IMR-90 (cell line): ENCODE measurements at regions not wholly inside any gene's neighbourhood (a gene's known extent, or its start where the extent isn't known, plus 50 kb on each side); places are given as distances from the start of the nearest gene placed in this dataset.
A peak's percentile ranks its signal among the peaks of the same experiment; 100 is the strongest.

Experiments used
- ATAC-seq: fragments of 200-7000 bp; cut with Tn5 transposase; 2 replicates; pipeline ENCODE4 v1.9.1; 2020; ENCODE audit warnings: low read depth, mild to moderate bottlenecking, moderate library complexity
- BruUV-seq: library from RNA; stranded (reverse); fragments of 400-500 nt; replicated peaks from 2 replicates; lab custom pipeline; 2021; lab: Mats Ljungman, UMichigan
- CTCF ChIA-PET: fragments of 300-600 bp; formaldehyde crosslinking; extraction: SDS; loops from one replicate; lab custom pipeline; 2021; ENCODE audit warnings: antibody characterized with exemption; lab: Yijun Ruan, JAX
- POLR2A ChIA-PET: fragments of 300-600 bp; sonication (Branson Sonifier 250); formaldehyde crosslinking; loops from one replicate; lab custom pipeline; 2022; ENCODE audit warnings: antibody characterized with exemption; ENCODE audit not compliant: unreplicated experiment; lab: Charles Lee
- DNase-seq: peaks from one replicate; pipeline ENCODE4 v3.0.0; 2013
- H2AFZ ChIP-seq: replicated peaks from 2 replicates; pipeline ENCODE3; 2013; ENCODE audit warnings: low read length, mild to moderate bottlenecking; ENCODE audit not compliant: poor library complexity
- H2AK5ac ChIP-seq: 2 replicates; pipeline ENCODE4 v1.6.1; 2013; ENCODE audit warnings: low read depth, low read length, inconsistent platforms
- H2AK9ac ChIP-seq: replicated peaks from 2 replicates; pipeline ENCODE3; 2013; ENCODE audit warnings: mild to moderate bottlenecking, low read depth, low read length, moderate library complexity; ENCODE audit not compliant: poor library complexity
- H2BK120ac ChIP-seq: 2 replicates; pipeline ENCODE4 v1.6.1; 2013; ENCODE audit warnings: low read depth, low read length, inconsistent platforms
- H2BK15ac ChIP-seq: 3 replicates; pipeline ENCODE4 v1.6.1; 2013; ENCODE audit warnings: low read depth, low read length, inconsistent platforms
- H2BK20ac ChIP-seq: 2 replicates; pipeline ENCODE4 v1.6.1; 2013; ENCODE audit warnings: low read depth, mild to moderate bottlenecking, inconsistent platforms, low read length, moderate library complexity
- H2BK5ac ChIP-seq: 2 replicates; pipeline ENCODE4 v1.6.1; 2013; ENCODE audit warnings: mild to moderate bottlenecking, low read depth, low read length, inconsistent platforms; ENCODE audit not compliant: poor library complexity, severe bottlenecking
- H3K14ac ChIP-seq: replicated peaks from 2 replicates; pipeline ENCODE4 v1.6.1; 2013; ENCODE audit warnings: low read depth, low read length, inconsistent platforms
- H3K18ac ChIP-seq: 2 replicates; pipeline ENCODE4 v1.6.1; 2013; ENCODE audit warnings: low read depth, low read length, control low read depth
- H3K23ac ChIP-seq: 2 replicates; pipeline ENCODE4 v1.6.1; 2013; ENCODE audit warnings: low read depth, low read length, inconsistent platforms
- H3K27ac ChIP-seq: 2 replicates; pipeline ENCODE4 v1.5.1; 2013; ENCODE audit warnings: mild to moderate bottlenecking, control low read depth, low read length; ENCODE audit not compliant: insufficient read depth
- H3K27me3 ChIP-seq: 2 replicates; pipeline ENCODE4 v1.6.1; 2013; ENCODE audit warnings: low read length; ENCODE audit not compliant: control insufficient read depth, insufficient read depth
- H3K36me3 ChIP-seq: 2 replicates; pipeline ENCODE4 v1.6.1; 2013; ENCODE audit warnings: low read length, mixed read lengths; ENCODE audit not compliant: control insufficient read depth, insufficient read depth
- H3K4ac ChIP-seq: 2 replicates; pipeline ENCODE4 v1.6.1; 2013; ENCODE audit warnings: low read depth, low read length, inconsistent platforms
- H3K4me1 ChIP-seq: 2 replicates; pipeline ENCODE4 v1.6.1; 2013; ENCODE audit warnings: low read length, mixed read lengths; ENCODE audit not compliant: control insufficient read depth, insufficient read depth
- H3K4me2 ChIP-seq: 2 replicates; pipeline ENCODE4 v1.6.1; 2013; ENCODE audit warnings: low read depth, mild to moderate bottlenecking, control low read depth, low read length, moderate library complexity
- H3K4me3 ChIP-seq: 2 replicates; pipeline ENCODE4 v1.5.1; 2013; ENCODE audit warnings: low read depth, mild to moderate bottlenecking, control low read depth, low read length, moderate library complexity; ENCODE audit not compliant: insufficient read depth
- H3K56ac ChIP-seq: 2 replicates; pipeline ENCODE4 v1.6.1; 2013; ENCODE audit warnings: low read length, inconsistent platforms; ENCODE audit not compliant: insufficient read depth; ENCODE audit errors: extremely low read depth
- H3K79me1 ChIP-seq, 2 experiments: 2 replicates each; pipeline ENCODE4 v1.6.1; 2013; ENCODE audit warnings: low read length in 2 of 2, inconsistent platforms in 1 of 2, low read depth in 1 of 2
- H3K9ac ChIP-seq: 2 replicates; pipeline ENCODE4 v1.6.1; 2013; ENCODE audit warnings: low read depth, low read length, control low read depth
- H3K9me1 ChIP-seq: 2 replicates; pipeline ENCODE4 v1.6.1; 2013; ENCODE audit warnings: low read length, inconsistent platforms; ENCODE audit not compliant: insufficient read depth
- H3K9me3 ChIP-seq: 2 replicates; pipeline ENCODE4 v1.6.1; 2013; ENCODE audit warnings: low read length; ENCODE audit not compliant: control insufficient read depth, insufficient read depth
- H4K20me1 ChIP-seq: 2 replicates; pipeline ENCODE4 v1.6.1; 2013; ENCODE audit warnings: low read length, inconsistent platforms; ENCODE audit not compliant: insufficient read depth
- H4K5ac ChIP-seq: 2 replicates; pipeline ENCODE4 v1.6.1; 2013; ENCODE audit warnings: mild to moderate bottlenecking, low read depth, low read length, control low read depth
- H4K8ac ChIP-seq, 2 experiments: 2 replicates each; pipeline ENCODE4 v1.6.1; 2013; ENCODE audit warnings: low read depth in 2 of 2, low read length in 2 of 2, control low read depth in 1 of 2, inconsistent platforms in 1 of 2
- H4K91ac ChIP-seq: 2 replicates; pipeline ENCODE4 v1.6.1; 2013; ENCODE audit warnings: low read depth, low read length, inconsistent platforms; ENCODE audit not compliant: insufficient read depth
- CEBPB ChIP-seq: IDR thresholded peaks from 2 replicates; pipeline ENCODE4 v1.6.1; 2012; ENCODE audit warnings: low read depth, low read length, improper control_type of control experiment
- MAFK ChIP-seq: IDR thresholded peaks from 2 replicates; pipeline ENCODE4 v1.6.1; 2012; ENCODE audit warnings: low read depth, low read length, improper control_type of control experiment
- WGBS, 2 experiments: methylation state at CpG; one replicate each; pipeline versions ENCODE4 v1.1.5 to v1.1.7; 2013; ENCODE audit warnings: missing lambda C conversion rate in 2 of 2; ENCODE audit not compliant: insufficient read length in 1 of 2; ENCODE audit errors: extremely low coverage in 2 of 2; 5-methylcytosine and 5-hydroxymethylcytosine counted together
- dilution Hi-C: fragments of 300-500 bp; cut with HindIII; formaldehyde crosslinking; loops from one replicate; pipeline ENCODE4 v1.14.3; 2018; ENCODE audit warnings: low sequenced_read_pairs; ENCODE audit not compliant: unreplicated experiment
- in situ Hi-C: fragments of 300-500 bp; cut with MboI; formaldehyde crosslinking; loops from 3 replicates; pipeline ENCODE4 v1.14.3; 2019; ENCODE audit warnings: low sequenced_read_pairs, inconsistent platforms, mixed read lengths
- intact Hi-C: fragments of 100-400 bp; cut with micrococcal nuclease; formaldehyde crosslinking; loops from 2 replicates; pipeline ENCODE4 v1.10.0; 2022

- no peak overlapping the region for H3K14ac ChIP-seq
- no peak overlapping the region for H2AFZ ChIP-seq
- TF ChIP-seq MAFK: peak; percentile 60
- no peak for TF ChIP-seq CEBPB
- intact Hi-C loops (no loop called here), dilution Hi-C loops (no loop called here), in situ Hi-C loops (no loop called here)
- ChIA-PET POLR2A (no interaction called here), CTCF (no interaction called here)
- no peak overlapping the region for H3K56ac ChIP-seq
- no peak overlapping the region for H2BK15ac ChIP-seq
- no peak overlapping the region for H2BK5ac ChIP-seq
- no peak overlapping the region for H3K4me3 ChIP-seq
- no peaks in the 10 kb centered on the region for H3K36me3 ChIP-seq
- ATAC-seq: no peak
- H3K23ac ChIP-seq: no peak overlapping the region
- no peaks in the 10 kb centered on the region for H3K27me3 ChIP-seq
- DNase-seq: no peak
- H4K20me1 ChIP-seq: no peaks in the 10 kb centered on the region
- no CpG with 5 or more reads among the region's 2 CpGs for whole genome bisulfite sequencing, 2 experiments
- no peak overlapping the region for H3K9ac ChIP-seq
- no peaks in the 10 kb centered on the region for H3K9me1 ChIP-seq
- no peak overlapping the region for H4K5ac ChIP-seq
- H3K27ac ChIP-seq: no peak overlapping the region
- H2AK5ac ChIP-seq: no peak overlapping the region
- no peak overlapping the region for H3K18ac ChIP-seq
- no peak overlapping the region for H2BK120ac ChIP-seq
- H3K9me3 ChIP-seq: no peaks in the 10 kb centered on the region
- no peak overlapping the region for H4K91ac ChIP-seq
- no TSS peak for BruUV-seq
- no peak overlapping the region for H3K4me2 ChIP-seq
- no peaks in the 10 kb centered on the region for H3K79me1 ChIP-seq
- H3K4me1 ChIP-seq: no peaks in the 10 kb centered on the region
- no peak overlapping the region for H3K4ac ChIP-seq
- no peak overlapping the region for H2AK9ac ChIP-seq
- no peak overlapping the region for H2BK20ac ChIP-seq
- H4K8ac ChIP-seq: no peak overlapping the region
Observed at GRCh38 chr2:48049371-48049770, 143.1 kb upstream of the FBXO11 start.
